ENCODE measurements at regions not wholly inside any gene's neighbourhood (a gene's known extent, or its start where the extent isn't known, plus 50 kb on each side); places are given as distances from the start of the nearest gene placed in this dataset.
"Not testable (repeated sequence)": the region's sequence is repeated elsewhere in the genome, so short reads cannot be mapped to it uniquely, and the experiment has no call there.

DNA sequence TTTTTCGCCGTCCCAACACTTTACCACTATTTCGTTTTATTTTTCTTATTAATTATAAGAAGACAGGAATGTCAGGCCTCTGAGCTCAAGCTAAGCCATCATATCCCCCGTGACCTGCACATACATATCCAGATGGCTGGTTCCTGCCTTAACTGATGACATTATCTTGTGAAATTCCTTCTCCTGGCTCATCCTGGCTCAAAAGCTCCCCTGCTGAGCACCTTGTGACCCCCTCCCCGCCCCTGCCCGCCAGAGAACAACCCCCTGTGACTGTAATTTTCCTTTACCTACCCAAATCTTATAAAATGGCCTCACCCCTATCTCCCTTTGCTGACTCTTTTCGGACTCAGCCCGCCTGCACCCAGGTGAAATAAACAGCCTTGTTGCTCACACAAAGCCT lies 978.9 kb downstream of the EPHA3 start:
- DNase-seq; in situ Hi-C loops (cut with HindIII; ENCODE audit: low pct_ligation_motif_present, low pct_unique_long_range_greater_than_20kb, low sequenced_read_pairs): not testable (repeated sequence)

DNA sequence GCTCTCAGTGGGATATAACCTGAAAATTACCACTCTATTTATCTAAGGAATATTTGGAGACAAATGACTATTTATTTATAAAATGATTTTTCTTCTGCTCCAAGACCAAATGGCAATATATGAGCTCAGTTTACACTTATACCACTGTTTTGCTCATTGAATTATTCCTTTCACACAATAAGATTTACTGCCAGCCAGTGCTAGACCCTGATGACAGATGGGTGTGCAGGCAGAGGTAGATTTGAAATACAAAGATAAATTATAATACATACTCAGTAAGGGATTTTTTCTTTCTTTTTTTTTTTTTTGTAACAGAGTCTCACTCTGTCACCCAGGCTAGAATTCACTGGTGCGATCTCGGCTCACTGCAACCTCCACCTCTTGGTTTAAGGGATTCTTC lies 980.3 kb downstream of the EPHA3 start:
- in situ Hi-C loops (cut with HindIII; ENCODE audit: low pct_ligation_motif_present, low pct_unique_long_range_greater_than_20kb, low sequenced_read_pairs), result no loop called here
- DNase-seq, result no peak

DNA sequence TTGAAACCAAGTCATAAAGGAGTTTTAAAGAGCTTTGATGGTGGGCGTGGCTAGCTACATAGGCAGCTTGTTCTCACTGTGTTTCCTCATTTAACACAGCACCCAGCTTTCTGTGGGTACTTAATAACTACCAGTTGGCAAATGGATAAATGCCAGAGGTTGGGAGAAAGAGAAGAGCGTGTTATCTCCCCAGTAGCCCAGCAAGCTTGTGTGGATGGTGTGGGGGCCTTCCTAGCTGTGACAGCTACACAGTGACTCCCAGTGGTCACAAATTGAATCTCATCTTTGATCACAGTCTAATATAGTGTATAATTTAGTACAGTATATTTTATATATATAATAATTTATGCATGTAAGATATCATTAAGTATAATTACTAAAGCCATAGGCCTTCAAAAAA lies 984.1 kb downstream of the EPHA3 start:
- in situ Hi-C loops (cut with HindIII; ENCODE audit: low pct_ligation_motif_present, low pct_unique_long_range_greater_than_20kb, low sequenced_read_pairs), result no loop called here
- DNase-seq, result peak; percentile 25

DNA sequence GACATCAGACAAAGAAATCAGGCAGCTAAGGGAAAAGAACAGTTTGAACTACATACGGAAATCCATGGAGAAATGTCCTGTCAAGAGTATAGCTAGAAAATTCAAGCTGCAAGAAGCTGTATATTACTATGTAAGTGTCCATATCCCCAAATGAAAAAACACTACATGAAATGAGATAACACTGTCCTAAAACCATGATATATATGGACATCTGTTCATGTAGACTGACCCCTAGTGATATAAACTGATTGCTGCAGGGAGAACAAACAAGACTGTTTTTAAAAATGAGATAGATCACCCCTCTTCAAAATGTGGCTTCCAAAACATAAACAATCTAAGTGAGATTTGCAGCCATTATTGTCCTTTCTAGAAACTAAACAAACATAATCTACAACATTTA lies 985.6 kb downstream of the EPHA3 start:
- peak; percentile 19 for DNase-seq
- in situ Hi-C loops (cut with HindIII; ENCODE audit: low pct_ligation_motif_present, low pct_unique_long_range_greater_than_20kb, low sequenced_read_pairs), result no loop called here

DNA sequence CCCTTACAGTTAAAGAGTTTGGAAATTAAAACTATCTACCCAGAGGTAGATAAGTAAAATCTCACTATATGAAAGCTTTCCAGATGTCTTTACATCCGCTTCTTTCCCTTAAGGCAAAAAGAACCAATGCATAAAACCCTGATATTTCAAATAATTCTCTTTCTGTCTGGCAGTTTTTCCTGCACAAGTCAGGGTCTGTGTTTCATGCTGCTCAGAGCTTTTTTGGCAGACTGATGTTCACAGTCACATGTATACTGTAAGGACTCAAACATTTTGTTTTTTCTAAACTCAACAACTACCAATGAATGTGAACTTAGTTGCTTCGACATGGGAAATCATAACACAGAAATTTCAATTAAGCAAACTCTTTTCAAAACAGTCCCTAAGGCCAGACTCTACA lies 988.4 kb downstream of the EPHA3 start:
- in situ Hi-C loops (cut with HindIII; ENCODE audit: low pct_ligation_motif_present, low pct_unique_long_range_greater_than_20kb, low sequenced_read_pairs), result no loop called here
- no peak for DNase-seq

DNA sequence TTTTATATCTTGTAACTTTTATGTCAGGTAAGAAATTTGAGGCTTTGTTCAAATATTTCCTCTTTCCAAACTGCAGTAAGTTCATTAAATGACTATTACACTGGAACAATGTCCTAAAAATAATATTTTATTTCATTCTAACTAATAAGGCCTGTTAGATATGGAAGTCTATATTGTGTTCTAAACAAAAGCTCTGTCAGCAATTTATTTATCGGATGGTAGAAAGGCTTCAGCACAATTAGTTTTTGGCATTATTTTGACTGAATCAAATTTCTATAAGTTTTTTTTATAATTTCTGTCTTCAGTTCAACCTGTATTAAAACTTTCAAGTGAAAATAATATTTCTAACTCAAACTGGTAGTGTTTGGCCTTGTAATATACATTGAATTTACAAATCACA lies 992.1 kb downstream of the EPHA3 start:
- in situ Hi-C loops (cut with HindIII; ENCODE audit: low pct_ligation_motif_present, low pct_unique_long_range_greater_than_20kb, low sequenced_read_pairs), result no loop called here
- DNase-seq, result no peak

DNA sequence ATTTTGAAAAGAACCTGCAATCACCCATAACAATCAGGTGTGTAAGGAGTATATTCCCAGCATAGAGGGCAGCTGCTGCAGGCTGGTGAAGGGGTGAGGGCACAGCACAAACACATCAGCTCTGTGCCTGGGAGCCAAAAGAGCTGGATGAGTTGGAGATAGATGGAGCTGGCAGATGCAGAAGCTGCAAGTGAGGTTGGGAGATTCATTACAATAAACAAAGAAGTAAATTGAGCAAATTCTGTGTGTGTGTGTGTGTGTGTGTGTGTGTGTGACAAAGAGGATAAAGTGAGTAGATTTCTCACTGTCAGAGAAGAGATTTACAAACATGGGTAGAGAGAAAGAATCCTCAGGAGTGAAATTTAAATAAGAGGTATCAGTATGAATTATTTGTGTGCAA lies 994.7 kb downstream of the EPHA3 start:
- in situ Hi-C loops (cut with HindIII; ENCODE audit: low pct_ligation_motif_present, low pct_unique_long_range_greater_than_20kb, low sequenced_read_pairs), result no loop called here
- no peak for DNase-seq

DNA sequence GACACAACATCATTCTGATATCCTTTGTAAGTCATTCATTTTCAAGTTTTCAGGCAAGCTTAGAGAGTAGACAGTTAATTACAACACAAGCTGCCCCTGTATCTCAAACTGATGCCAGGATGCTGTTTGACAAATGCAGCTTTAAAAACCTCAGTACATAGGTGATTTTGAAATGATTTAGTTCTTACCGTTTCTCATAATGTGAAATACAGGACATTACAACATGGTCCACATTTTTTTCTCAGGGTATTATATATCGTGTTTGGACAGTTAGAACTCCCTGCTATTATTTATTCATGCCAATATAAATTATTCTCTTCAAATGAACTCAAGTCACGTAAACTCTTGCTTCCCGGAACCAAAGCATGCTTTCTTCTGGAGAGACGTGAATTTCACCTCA lies 1013.9 kb downstream of the EPHA3 start:
- no peak for DNase-seq
- in situ Hi-C loops (cut with HindIII; ENCODE audit: low pct_ligation_motif_present, low pct_unique_long_range_greater_than_20kb, low sequenced_read_pairs), result no loop called here

DNA sequence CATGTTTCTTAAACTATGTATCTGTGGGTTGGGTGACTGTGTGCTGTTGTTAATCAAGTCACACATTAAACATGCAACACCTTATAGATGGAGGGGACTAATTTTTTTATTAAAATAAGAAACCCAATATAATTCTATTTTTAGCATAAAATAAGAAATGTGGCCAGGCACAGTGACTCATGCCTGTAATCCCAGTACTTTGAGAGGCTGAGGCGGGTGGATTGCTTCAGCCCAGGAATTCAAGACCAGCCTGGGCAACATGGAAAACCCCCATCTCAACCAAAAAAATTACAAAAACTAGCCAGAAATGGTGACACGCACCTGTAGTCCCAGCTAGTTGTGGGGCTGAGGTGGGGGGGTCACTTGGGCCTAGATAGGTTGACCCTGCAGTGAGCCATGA lies 1021.0 kb downstream of the EPHA3 start:
- in situ Hi-C loops (cut with HindIII; ENCODE audit: low pct_ligation_motif_present, low pct_unique_long_range_greater_than_20kb, low sequenced_read_pairs), result no loop called here
- no peak for DNase-seq

DNA sequence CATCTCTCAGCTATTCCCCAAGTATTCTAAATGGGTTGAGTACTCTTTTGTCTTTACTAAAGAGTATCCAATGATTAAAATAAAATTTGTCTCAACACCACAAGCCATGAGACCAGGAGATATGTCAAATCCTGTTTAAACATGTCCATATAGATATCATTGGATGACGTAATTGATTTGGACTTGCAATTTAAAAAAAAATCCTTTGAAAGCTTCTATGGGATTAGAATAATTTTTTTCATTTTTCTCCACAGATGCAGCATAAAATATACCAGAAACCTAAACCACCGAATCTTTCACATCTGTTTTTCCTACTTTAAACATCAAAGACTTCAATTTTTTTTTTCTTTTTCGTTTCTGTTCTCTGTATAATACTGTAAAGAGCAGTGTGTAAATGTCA lies 1022.3 kb downstream of the EPHA3 start:
- in situ Hi-C loops (cut with HindIII; ENCODE audit: low pct_ligation_motif_present, low pct_unique_long_range_greater_than_20kb, low sequenced_read_pairs), result no loop called here

DNA sequence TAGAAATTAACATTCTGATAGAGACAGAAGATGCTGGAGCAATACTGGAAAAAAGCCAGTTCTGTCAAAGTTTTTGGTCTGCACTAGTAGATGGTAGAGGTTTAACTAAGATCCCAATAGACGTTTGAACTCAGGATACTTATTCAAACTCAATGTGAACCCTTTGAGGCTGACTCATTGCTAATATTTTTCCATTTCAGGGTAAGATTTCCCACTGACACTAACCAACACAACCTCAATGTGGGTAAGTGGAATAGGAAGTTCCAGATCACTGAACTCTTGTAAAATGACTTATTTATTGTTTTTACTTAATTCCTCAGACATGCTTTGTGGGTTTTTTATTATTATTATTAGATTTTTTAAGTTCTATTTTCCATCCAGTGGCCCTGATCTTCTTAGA lies 1024.8 kb downstream of the EPHA3 start:
- in situ Hi-C loops (cut with HindIII; ENCODE audit: low pct_ligation_motif_present, low pct_unique_long_range_greater_than_20kb, low sequenced_read_pairs), result no loop called here
- no peak for DNase-seq

More for the DNA sequence above, 1022.3 kb downstream of the EPHA3 start:
- DNase-seq, result no peak

DNA sequence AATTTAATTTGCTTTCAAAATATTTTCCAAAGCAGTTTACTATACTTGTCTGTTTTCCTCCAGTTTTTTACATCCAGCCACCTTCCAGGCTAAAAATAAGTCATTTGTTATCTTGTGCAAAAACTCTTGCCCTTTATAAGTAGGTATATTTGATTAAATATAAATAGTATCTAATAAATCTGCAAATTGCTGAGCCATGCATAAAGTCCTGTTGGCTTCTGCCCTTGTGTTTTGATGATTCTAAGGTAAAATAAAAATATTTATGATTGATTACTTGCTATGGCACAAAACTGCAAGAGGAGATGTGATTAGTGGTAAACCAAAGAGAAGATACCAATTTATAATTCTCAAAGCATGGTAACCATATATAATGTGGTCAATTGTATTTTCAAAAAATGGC lies 1026.7 kb downstream of the EPHA3 start:
- in situ Hi-C loops (cut with HindIII; ENCODE audit: low pct_ligation_motif_present, low pct_unique_long_range_greater_than_20kb, low sequenced_read_pairs), result no loop called here
- no peak for DNase-seq

DNA sequence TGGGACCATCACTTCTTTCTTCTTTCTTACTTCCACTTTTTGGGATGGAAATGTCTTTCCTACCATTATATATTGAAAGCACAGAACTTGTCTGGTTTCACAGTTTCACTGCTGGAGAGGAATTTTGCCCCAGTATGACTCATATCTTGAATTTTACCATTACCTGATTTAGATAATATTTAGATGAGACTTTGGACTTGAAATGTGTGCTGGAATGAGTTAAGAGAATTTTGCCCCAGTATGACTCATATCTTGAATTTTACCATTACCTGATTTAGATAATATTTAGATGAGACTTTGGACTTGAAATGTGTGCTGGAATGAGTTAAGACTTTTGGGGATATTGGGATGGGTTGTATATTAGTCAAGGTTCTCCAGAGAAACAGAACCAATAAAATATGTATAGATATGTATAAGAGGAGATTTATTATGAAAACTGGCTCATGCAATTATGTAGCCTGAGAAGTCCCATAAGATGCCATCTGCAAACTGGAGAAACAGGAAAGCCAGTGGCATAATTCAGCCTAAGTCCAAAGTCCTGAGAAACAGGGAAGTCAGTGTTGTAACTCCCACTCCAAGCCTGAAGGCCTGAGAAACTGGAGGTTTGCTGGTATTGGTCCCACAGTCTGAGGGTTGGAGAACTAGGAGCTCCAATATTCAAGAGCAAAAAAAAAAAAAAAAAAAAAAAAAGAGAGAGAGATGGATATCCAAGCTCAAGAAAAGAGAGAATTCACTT lies 1029.2 kb downstream of the EPHA3 start:
- no peak for DNase-seq
- in situ Hi-C loops (cut with HindIII; ENCODE audit: low pct_ligation_motif_present, low pct_unique_long_range_greater_than_20kb, low sequenced_read_pairs), result no loop called here

DNA sequence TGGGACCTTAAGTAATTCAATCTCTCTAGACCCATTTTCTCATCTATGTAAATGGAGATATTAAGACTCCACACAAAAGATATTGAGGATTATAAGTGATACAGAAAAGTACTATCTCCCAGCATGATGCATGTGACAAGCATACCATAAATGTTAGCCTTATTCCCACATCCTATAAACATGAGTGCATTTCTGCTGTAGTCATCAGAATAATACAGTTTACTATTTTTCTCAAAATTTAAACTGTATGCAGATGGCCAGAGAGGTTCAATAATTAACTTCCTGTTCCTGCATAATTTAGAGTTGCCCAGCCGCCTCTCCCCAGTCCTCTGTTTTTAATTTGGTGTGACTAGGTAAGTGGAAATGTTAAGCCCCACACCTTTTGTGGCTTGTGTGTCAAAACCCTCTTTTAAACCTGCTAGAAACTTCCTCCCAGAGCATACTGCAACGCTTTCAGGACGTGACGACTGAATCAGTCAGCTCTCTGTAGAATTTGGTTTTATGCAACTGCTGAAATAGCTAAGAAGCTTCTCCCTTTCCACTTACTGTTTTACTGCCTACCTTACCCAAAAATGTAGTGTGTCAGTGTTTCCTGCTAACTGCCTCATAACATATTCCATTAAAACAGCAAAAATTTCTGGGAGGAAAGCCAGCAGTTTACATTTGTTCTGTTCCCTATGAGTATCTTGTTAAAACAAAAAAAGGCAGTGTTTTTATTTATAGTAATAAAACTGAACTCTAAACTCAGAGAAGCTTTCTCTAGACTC lies 1037.9 kb downstream of the EPHA3 start:
- in situ Hi-C loops (cut with HindIII; ENCODE audit: low pct_ligation_motif_present, low pct_unique_long_range_greater_than_20kb, low sequenced_read_pairs), result no loop called here
- no peak for DNase-seq

DNA sequence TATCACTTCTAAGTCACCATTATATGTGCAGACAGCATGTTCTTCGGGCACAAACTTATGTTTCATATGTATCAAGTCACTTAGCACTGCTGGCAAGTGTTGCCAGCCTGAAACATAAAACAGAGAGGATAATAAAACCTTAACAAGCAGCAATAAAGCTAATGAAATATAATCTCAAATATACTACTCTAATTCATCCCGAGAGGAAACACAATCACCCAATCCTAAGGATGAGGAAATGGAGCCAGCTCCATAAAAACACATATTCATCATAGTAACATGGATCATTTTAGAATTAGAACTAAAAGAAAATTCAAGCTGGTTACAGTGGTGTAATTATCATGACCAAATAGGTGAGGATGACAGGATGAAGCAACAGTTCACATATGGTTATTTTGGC lies 1072.7 kb downstream of the EPHA3 start:
- DNase-seq, result no peak
- in situ Hi-C loops (cut with HindIII; ENCODE audit: low pct_ligation_motif_present, low pct_unique_long_range_greater_than_20kb, low sequenced_read_pairs), result no loop called here

DNA sequence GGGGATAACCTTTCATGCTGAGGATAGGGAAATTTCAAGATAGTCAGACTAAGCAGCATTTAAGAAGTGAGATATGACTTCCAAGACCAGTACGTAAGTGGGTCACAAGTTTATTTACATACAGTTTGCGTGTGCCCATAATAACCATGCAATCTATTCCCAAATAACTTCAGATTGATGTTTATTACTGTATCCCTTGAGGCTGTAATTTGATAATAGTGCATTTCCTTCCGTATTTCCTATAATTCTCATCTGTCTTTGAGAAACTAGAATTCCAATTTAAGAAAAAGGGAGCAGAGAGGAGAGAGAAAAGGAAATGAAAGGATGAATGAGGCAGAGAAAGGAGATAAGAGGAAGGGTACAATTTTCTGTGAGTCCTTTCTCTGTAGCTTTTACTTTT lies 1073.1 kb downstream of the EPHA3 start:
- in situ Hi-C loops (cut with HindIII; ENCODE audit: low pct_ligation_motif_present, low pct_unique_long_range_greater_than_20kb, low sequenced_read_pairs), result no loop called here
- no peak for DNase-seq

DNA sequence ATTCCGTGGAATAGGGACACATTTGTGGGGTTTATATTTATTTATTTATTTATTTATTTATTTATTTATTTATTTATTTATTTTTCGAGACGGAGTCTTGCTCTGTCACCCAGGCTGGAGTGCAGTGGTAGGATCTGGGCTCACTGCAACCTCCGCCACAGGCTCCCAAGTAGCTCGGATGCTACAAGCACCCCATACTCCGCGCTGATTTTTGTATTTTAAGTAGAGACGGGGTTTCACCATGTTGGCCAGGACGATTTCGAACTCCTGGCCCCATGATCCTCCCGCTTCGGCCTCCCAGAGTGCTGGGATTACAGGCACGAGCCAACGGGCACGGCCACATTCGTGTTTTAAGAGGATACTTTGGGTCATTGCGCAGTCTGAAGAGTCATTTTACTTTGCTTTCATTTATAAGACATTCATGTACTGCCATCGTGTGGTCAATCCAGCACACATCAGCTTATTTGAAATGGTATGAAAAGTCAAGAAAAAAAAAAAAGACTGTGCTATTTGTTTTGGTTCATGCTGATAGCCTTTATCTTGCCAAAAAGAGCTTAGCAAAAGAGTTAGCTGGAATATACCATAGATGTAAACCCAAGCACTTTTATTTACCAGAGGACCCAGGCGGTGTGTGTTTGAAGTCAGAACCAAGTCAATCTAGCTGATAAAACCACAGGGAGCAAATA lies 1075.0 kb downstream of the EPHA3 start:
- peak; percentile 9 for DNase-seq
- in situ Hi-C loops (cut with HindIII; ENCODE audit: low pct_ligation_motif_present, low pct_unique_long_range_greater_than_20kb, low sequenced_read_pairs), result not testable (repeated sequence)

DNA sequence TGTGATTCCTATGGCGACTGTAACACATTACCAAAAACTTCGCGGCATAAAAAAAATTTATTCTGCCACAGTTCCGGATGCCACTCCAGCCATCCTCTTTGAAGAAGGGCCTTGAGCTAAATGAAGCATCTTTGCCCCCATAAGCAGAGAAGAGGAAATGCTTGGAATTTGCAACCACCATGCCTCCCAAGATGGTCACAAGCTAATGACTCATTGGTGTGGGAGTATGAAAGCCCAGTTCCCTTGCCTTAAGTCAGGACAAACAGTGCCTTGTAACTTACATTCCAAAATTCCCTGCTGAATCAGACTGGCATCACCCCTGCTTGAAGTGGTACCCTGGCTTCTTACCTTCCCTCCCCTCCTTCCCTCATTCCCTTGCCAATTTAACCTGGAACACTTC lies 1077.4 kb downstream of the EPHA3 start:
- in situ Hi-C loops (cut with HindIII; ENCODE audit: low pct_ligation_motif_present, low pct_unique_long_range_greater_than_20kb, low sequenced_read_pairs), result no loop called here
- DNase-seq, result peak; percentile 37

DNA sequence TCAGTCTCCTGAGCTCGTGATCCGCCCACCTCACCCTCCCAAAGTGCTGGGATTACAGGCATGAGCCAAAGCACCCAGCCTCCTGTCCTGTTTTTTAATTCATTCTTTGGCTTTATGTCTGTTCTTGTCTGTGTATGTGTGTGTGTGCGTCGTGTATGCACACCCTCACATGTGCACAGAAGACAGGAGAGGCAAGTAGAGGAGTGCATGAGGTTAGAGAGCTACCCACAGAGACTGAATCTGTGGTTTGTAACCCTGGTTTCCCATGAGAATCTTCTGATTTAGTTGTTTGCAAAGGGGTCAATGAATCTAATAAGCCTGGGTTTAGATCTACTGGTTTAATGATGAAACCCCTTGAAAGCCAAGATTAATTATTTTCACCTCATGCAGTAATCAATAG lies 1090.0 kb downstream of the EPHA3 start:
- DNase-seq; in situ Hi-C loops (cut with HindIII; ENCODE audit: low pct_ligation_motif_present, low pct_unique_long_range_greater_than_20kb, low sequenced_read_pairs): not testable (repeated sequence)

DNA sequence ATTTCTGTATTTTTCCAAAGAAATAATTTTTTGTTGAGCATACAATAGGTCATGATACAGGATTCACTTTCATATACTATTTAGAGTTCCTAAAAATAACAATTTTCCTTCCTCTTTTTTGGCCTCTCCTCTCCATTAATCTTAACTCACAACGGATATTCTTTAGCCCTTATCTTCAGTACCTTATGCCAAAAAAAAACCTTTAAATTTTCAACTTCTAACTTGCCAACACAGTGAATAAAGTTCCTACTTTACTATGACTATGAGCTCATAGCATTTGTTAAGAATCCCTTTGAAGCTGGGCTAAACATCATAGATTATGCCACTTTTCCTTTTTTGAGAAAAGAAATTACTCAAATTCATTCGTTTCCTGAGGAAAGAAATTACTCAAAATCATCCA lies 1095.5 kb downstream of the EPHA3 start:
- in situ Hi-C loops (cut with HindIII; ENCODE audit: low pct_ligation_motif_present, low pct_unique_long_range_greater_than_20kb, low sequenced_read_pairs); DNase-seq: not testable (repeated sequence)

Data from ACHN (cell line).